ENCODE measurements at regions not wholly inside any gene's neighbourhood (a gene's known extent, or its start where the extent isn't known, plus 50 kb on each side); places are given as distances from the start of the nearest gene placed in this dataset.
"Not testable (repeated sequence)": the region's sequence is repeated elsewhere in the genome, so short reads cannot be mapped to it uniquely, and the experiment has no call there.

DNA sequence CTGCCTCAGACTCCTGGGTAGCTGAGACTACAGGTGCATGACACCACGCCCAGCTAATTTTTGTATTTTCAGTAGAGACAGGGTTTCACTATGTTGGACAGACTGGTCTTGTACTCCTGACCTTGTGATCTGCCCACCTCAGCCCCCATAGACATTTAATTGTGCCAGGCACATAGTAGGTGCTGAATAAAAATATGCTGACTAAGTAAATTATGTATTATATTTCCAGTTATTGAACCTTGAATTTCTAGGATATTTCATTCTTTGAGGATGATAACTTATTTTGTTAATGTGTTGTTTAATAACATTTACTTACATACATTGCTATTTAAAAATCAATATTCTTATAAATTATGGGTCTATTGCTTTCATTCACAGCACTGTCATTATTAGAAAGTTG is 190.4 kb upstream of the LRRTM4 start:
- H3K4me1 Mint-ChIP-seq, result no peaks in the 10 kb centered on the region
- H3K27ac Mint-ChIP-seq, result no peak overlapping the region
- TF ChIP-seq, protein P1, sequence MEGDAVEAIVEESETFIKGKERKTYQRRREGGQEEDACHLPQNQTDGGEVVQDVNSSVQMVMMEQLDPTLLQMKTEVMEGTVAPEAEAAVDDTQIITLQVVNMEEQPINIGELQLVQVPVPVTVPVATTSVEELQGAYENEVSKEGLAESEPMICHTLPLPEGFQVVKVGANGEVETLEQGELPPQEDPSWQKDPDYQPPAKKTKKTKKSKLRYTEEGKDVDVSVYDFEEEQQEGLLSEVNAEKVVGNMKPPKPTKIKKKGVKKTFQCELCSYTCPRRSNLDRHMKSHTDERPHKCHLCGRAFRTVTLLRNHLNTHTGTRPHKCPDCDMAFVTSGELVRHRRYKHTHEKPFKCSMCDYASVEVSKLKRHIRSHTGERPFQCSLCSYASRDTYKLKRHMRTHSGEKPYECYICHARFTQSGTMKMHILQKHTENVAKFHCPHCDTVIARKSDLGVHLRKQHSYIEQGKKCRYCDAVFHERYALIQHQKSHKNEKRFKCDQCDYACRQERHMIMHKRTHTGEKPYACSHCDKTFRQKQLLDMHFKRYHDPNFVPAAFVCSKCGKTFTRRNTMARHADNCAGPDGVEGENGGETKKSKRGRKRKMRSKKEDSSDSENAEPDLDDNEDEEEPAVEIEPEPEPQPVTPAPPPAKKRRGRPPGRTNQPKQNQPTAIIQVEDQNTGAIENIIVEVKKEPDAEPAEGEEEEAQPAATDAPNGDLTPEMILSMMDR (IDR thresholded peaks at IDR 0.05; ENCODE audit: unreplicated experiment in 3 of 3), result no peak
- no peaks in the 10 kb centered on the region for H3K27me3 Mint-ChIP-seq (ENCODE audit: low read depth)
- no peaks in the 10 kb centered on the region for H3K36me3 Mint-ChIP-seq (ENCODE audit: low read depth)
- H3K4me3 Mint-ChIP-seq, result no peak overlapping the region
- no peaks in the 10 kb centered on the region for H3K9me3 Mint-ChIP-seq

DNA sequence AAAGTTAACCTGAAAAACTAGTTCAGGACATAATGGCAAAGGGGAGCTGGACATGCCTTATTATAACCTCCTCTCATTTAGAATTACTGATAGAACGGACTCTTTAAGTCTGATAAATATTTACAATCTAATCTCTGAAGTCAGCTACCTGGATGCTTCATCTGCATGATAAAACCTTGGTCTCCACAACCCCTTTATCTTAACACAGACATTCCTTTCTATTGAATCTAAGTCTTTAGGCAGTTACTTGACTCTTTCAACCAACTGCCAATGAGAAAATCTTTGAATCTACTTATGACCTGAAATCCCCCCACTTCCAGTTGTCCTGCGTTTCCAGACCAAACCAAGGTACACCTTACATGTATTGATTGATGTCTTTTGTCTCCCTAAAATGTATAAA is 191.2 kb upstream of the LRRTM4 start:
- no peaks in the 10 kb centered on the region for H3K9me3 Mint-ChIP-seq
- no peak overlapping the region for H3K27ac Mint-ChIP-seq
- H3K4me1 Mint-ChIP-seq, result no peaks in the 10 kb centered on the region
- H3K36me3 Mint-ChIP-seq (ENCODE audit: low read depth), result no peaks in the 10 kb centered on the region
- no peak overlapping the region for H3K4me3 Mint-ChIP-seq
- TF ChIP-seq, protein P1 (IDR thresholded peaks at IDR 0.05; ENCODE audit: unreplicated experiment in 3 of 3), result no peak
- H3K27me3 Mint-ChIP-seq (ENCODE audit: low read depth), result no peaks in the 10 kb centered on the region

DNA sequence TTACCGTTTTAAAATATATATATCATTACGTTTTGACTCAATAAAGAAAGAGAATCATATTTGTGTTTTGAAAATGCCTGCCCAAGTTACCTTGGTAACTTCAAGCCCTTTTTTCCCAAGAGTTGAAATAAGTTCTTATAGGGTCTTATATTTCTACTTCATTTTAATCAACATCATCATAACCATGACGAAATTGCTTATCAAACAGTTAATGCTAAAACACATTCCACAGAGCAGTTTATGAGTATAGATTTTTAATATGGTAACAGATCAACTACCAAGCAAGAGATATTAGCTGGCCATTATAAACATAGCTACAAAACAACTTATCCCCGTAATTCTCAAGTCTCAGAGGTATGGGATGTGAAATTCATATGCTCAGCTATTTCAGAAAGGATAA is 197.9 kb upstream of the LRRTM4 start:
- H3K27ac Mint-ChIP-seq, result no peak overlapping the region
- no peak overlapping the region for H3K4me3 Mint-ChIP-seq
- no peaks in the 10 kb centered on the region for H3K36me3 Mint-ChIP-seq (ENCODE audit: low read depth)
- H3K27me3 Mint-ChIP-seq (ENCODE audit: low read depth), result no peaks in the 10 kb centered on the region
- TF ChIP-seq, protein P1 (IDR thresholded peaks at IDR 0.05; ENCODE audit: unreplicated experiment in 3 of 3), result no peak
- H3K4me1 Mint-ChIP-seq, result no peaks in the 10 kb centered on the region
- no peaks in the 10 kb centered on the region for H3K9me3 Mint-ChIP-seq

DNA sequence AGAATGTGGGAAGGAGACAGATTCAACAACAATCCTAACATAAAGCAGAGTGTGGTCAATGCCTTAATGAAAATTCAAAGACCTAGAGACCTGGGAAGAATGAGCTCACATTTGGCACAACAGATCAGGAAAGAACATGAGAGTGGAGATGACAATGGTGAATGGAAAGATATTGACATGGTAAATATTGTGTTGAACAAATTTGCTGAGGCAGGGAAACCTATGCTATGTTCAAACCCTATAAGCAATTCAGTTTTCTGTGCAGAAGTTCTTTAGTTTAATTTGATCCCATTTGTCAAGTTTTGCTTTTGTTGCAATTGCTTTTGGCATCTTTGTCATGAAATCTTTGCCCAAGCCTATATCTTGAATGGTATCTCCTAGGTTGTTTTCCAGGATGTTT is 199.4 kb upstream of the LRRTM4 start:
- H3K36me3 Mint-ChIP-seq (ENCODE audit: low read depth), result no peaks in the 10 kb centered on the region
- TF ChIP-seq, protein P1 (IDR thresholded peaks at IDR 0.05; ENCODE audit: unreplicated experiment in 3 of 3), result no peak
- H3K4me3 Mint-ChIP-seq, result no peak overlapping the region
- no peaks in the 10 kb centered on the region for H3K9me3 Mint-ChIP-seq
- no peaks in the 10 kb centered on the region for H3K27me3 Mint-ChIP-seq (ENCODE audit: low read depth)
- H3K4me1 Mint-ChIP-seq, result no peaks in the 10 kb centered on the region
- no peak overlapping the region for H3K27ac Mint-ChIP-seq

DNA sequence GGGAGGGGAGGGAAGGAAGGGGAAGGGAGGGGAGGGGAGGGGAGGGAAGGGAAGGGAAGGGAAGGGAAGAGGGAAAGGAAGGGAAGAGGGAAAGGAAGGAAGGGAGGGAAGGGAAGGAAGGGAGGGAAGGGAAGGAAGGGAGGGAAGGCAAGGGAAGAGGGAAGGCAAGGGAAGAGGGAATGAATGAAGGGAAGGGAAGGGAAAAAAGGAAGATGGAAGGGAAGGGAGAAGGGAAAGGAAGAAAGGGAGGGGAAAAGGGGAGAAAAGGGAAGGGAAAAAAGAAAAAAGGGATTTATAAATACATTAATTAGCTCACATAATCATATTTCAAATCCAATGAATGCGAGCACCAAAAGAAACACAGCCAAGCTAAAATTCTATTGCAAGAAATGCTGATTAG is 202.9 kb upstream of the LRRTM4 start:
- no peaks in the 10 kb centered on the region for H3K9me3 Mint-ChIP-seq
- no peaks in the 10 kb centered on the region for H3K27me3 Mint-ChIP-seq (ENCODE audit: low read depth)
- no peak overlapping the region for H3K4me3 Mint-ChIP-seq
- no peak overlapping the region for H3K27ac Mint-ChIP-seq
- TF ChIP-seq, protein P1 (IDR thresholded peaks at IDR 0.05; ENCODE audit: unreplicated experiment in 3 of 3), result no peak
- H3K36me3 Mint-ChIP-seq (ENCODE audit: low read depth), result no peaks in the 10 kb centered on the region
- no peaks in the 10 kb centered on the region for H3K4me1 Mint-ChIP-seq

DNA sequence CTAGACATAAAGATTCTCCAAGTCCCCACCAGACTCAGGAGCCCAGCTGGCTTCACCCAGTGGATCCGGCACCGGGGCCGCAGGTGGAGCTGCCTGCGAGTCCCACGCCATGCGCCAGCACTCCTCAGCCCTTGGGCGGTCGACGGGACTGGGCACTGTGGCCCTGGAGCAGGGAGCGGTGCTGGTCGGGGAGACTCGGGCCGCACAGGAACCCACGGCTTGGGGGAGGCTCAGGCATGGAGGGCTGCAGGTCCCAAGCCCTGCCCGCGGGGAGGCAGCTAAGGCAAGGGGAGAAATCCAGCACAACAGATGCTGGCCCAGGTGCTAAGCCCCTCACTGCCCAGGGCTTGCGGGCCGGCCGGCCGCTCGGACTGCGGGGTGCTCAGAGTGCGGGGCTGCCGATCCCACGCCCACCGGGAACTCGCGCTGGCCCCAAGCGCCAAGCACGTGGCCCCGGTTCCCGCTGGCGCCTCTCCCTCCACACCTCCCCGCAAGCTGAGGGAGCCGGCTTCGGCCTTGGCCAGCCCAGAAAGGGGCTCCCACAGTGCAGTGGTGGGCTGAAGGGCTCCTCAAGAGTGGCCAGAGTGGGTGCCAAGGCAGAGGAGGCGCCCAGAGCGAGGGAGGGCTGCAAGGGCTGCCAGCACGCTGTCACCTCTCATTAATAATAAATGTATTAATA is 212.6 kb upstream of the LRRTM4 start:
- not testable (repeated sequence) for H3K36me3 Mint-ChIP-seq (ENCODE audit: low read depth); H3K27ac Mint-ChIP-seq; H3K4me1 Mint-ChIP-seq; H3K4me3 Mint-ChIP-seq; H3K27me3 Mint-ChIP-seq (ENCODE audit: low read depth); H3K9me3 Mint-ChIP-seq

All from nephron (organoid).